ENCODE measurements at regions not wholly inside any gene's neighbourhood (a gene's known extent, or its start where the extent isn't known, plus 50 kb on each side); places are given as distances from the start of the nearest gene placed in this dataset.

DNA sequence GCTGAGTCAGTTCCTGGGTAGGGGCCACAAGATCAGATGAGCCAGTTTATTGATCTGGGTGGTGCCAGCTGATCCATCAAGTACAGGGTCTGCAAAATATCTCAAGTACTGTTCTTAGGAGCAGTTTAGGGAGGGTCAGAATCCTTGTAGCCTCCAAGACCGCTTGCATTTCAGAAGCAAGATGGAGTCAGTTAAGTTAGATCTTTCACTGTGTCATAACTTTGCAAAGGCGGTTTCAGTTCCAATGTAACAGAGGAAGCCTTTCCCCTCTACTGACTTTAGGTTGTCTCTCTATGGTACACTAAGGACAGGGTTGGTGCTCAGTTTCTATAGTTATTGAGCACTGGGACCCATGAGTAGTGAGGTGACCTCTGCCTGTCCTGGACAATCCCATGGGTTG, 127.3 kb upstream of the WDR1 start:
- Mint-ChIP-seq H3K9me3 (ENCODE audit: unreplicated experiment) (no peaks in the 10 kb centered on the region), H3K4me3 (ENCODE audit: unreplicated experiment) (no peak overlapping the region), H3K4me1 (ENCODE audit: low read depth, unreplicated experiment) (no peaks in the 10 kb centered on the region), H3K27me3 (ENCODE audit: insufficient read depth, unreplicated experiment) (no peaks in the 10 kb centered on the region), H3K27ac (ENCODE audit: unreplicated experiment) (no peak overlapping the region), H3K36me3 (ENCODE audit: insufficient read depth, unreplicated experiment) (no peaks in the 10 kb centered on the region)
- Histone ChIP-seq H3K9me3 (no peaks in the 10 kb centered on the region), H3K4me1 (no peaks in the 10 kb centered on the region), H3K27me3 (replicated peaks; ENCODE audit: control insufficient read depth, insufficient read depth, low read length) (no peaks in the 10 kb centered on the region), H3K4me3 (ENCODE audit: low read depth, low read length) (no peak overlapping the region), H3K36me3 (ENCODE audit: control insufficient read depth, insufficient read depth, low read length) (no peaks in the 10 kb centered on the region)
- BruUV-seq (replicated peaks) = no TSS peak
- ChIA-PET CTCF (no interaction called here), POLR2A (no interaction called here)
- TF ChIP-seq, protein P1, sequence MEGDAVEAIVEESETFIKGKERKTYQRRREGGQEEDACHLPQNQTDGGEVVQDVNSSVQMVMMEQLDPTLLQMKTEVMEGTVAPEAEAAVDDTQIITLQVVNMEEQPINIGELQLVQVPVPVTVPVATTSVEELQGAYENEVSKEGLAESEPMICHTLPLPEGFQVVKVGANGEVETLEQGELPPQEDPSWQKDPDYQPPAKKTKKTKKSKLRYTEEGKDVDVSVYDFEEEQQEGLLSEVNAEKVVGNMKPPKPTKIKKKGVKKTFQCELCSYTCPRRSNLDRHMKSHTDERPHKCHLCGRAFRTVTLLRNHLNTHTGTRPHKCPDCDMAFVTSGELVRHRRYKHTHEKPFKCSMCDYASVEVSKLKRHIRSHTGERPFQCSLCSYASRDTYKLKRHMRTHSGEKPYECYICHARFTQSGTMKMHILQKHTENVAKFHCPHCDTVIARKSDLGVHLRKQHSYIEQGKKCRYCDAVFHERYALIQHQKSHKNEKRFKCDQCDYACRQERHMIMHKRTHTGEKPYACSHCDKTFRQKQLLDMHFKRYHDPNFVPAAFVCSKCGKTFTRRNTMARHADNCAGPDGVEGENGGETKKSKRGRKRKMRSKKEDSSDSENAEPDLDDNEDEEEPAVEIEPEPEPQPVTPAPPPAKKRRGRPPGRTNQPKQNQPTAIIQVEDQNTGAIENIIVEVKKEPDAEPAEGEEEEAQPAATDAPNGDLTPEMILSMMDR (IDR thresholded peaks at IDR 0.05; ENCODE audit: insufficient read depth in 1 of 2, low read depth in 1 of 2, low read length in 1 of 2, severe bottlenecking in 1 of 2, unreplicated experiment in 1 of 2) = no peak
- no peak for DNase-seq
- intact Hi-C loops (cut with micrococcal nuclease; ENCODE audit: unreplicated experiment) = no loop called here

DNA sequence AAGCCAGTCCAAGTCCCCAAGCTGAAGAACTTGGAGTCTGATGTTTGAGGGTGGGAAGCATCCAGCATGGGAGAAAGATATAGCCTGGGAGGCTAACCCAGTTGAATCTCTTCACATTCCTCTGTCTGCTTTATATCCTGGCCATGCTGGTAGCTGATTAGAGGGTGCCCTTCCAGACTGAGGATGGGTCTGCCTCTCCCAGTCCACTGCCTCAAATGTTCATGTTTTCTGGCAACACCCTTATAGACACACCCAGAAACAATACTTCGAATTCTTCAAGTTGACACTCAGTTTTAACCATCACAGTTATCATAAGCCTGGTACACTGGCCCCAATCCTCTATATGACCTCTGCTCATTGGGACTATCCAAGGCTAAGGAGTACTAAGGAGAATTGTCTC, 124.1 kb upstream of the WDR1 start:
- H3K27me3 ChIP-seq (replicated peaks; ENCODE audit: control insufficient read depth, insufficient read depth, low read length) = no peaks in the 10 kb centered on the region
- ChIA-PET CTCF (no interaction called here), POLR2A (no interaction called here)
- BruUV-seq (replicated peaks) = no TSS peak
- Mint-ChIP-seq H3K4me1 (ENCODE audit: low read depth, unreplicated experiment) (no peaks in the 10 kb centered on the region), H3K9me3 (ENCODE audit: unreplicated experiment) (peaks cover 10% of the 10 kb centered on the region), H3K27me3 (ENCODE audit: insufficient read depth, unreplicated experiment) (no peaks in the 10 kb centered on the region), H3K4me3 (ENCODE audit: unreplicated experiment) (no peak overlapping the region), H3K36me3 (ENCODE audit: insufficient read depth, unreplicated experiment) (no peaks in the 10 kb centered on the region), H3K27ac (ENCODE audit: unreplicated experiment) (no peak overlapping the region)
- H3K4me3 ChIP-seq (ENCODE audit: low read depth, low read length) = no peak overlapping the region
- H3K36me3 ChIP-seq (ENCODE audit: control insufficient read depth, insufficient read depth, low read length) = no peaks in the 10 kb centered on the region
- H3K9me3 ChIP-seq = no peaks in the 10 kb centered on the region
- no peaks in the 10 kb centered on the region for H3K4me1 ChIP-seq
- intact Hi-C loops (cut with micrococcal nuclease; ENCODE audit: unreplicated experiment) = no loop called here
- TF ChIP-seq, protein P1 (IDR thresholded peaks at IDR 0.05; ENCODE audit: insufficient read depth in 1 of 2, low read depth in 1 of 2, low read length in 1 of 2, severe bottlenecking in 1 of 2, unreplicated experiment in 1 of 2) = no peak
- DNase-seq = no peak

DNA sequence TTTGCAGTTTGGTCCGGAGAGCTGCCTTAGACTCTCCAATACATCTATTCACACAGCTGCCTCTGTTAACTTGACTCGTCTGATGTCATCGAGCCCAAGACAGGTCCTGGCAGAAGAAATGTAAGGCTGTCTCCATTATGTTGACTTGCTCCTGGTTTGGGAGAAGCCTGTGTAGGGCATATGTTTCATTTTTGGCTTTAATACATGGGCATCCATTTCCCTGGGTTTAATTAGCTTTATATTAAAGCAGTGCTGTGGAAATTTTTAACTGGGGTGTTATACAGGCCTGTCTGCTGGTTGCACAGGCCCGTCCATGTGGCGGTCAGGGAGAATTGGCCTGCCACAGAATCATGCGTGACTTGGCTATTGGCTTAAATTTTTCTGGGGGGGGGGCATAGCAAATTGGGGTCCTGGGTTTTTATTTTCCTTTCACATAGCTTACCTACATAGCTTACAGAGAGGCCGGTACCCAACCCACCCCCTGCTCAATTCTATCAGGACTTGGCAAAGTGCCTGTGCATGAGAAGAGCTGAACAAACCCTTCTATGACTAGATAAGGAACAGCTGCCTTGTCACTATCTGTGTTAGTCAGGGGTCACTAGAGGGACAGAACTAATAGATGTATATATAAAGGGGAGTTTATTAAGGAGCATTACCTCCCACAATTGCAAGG, 123.5 kb upstream of the WDR1 start:
- Mint-ChIP-seq H3K4me3 (ENCODE audit: unreplicated experiment) (no peak overlapping the region), H3K27me3 (ENCODE audit: insufficient read depth, unreplicated experiment) (no peaks in the 10 kb centered on the region), H3K36me3 (ENCODE audit: insufficient read depth, unreplicated experiment) (no peaks in the 10 kb centered on the region), H3K9me3 (ENCODE audit: unreplicated experiment) (peaks cover 10% of the 10 kb centered on the region), H3K4me1 (ENCODE audit: low read depth, unreplicated experiment) (no peaks in the 10 kb centered on the region), H3K27ac (ENCODE audit: unreplicated experiment) (no peak overlapping the region)
- POLR2A ChIA-PET = no interaction called here
- BruUV-seq (replicated peaks) = no TSS peak
- Histone ChIP-seq H3K27me3 (replicated peaks; ENCODE audit: control insufficient read depth, insufficient read depth, low read length) (no peaks in the 10 kb centered on the region), H3K36me3 (ENCODE audit: control insufficient read depth, insufficient read depth, low read length) (no peaks in the 10 kb centered on the region), H3K4me1 (no peaks in the 10 kb centered on the region), H3K4me3 (ENCODE audit: low read depth, low read length) (no peak overlapping the region), H3K9me3 (no peaks in the 10 kb centered on the region)
- intact Hi-C loops (cut with micrococcal nuclease; ENCODE audit: unreplicated experiment) = no loop called here
- no peak for DNase-seq
- TF ChIP-seq, protein P1 (IDR thresholded peaks at IDR 0.05; ENCODE audit: insufficient read depth in 1 of 2, low read depth in 1 of 2, low read length in 1 of 2, severe bottlenecking in 1 of 2, unreplicated experiment in 1 of 2) = no peak
- CTCF ChIA-PET = no interaction called here

All from Caco-2 (cell line).